GM13976 (cell line): ENCODE measurements at regions not wholly inside any gene's neighbourhood (a gene's known extent, or its start where the extent isn't known, plus 50 kb on each side); places are given as distances from the start of the nearest gene placed in this dataset.

ENCODE experiments used
- DNase-seq: peaks from one replicate; pipeline ENCODE4 v3.0.0; 2012; ENCODE audit warnings: low spot score
- in situ Hi-C: fragments of 300-500 bp; cut with MboI; formaldehyde crosslinking; loops from one replicate; pipeline ENCODE4 v1.12.0; 2022; ENCODE audit warnings: low sequenced_read_pairs, mixed read lengths, inconsistent platforms; ENCODE audit not compliant: unreplicated experiment
- TF ChIP-seq, protein P1 (sequence below): IDR thresholded peaks from 2 replicates; pipeline ENCODE4 v1.5.1; 2012; ENCODE audit warnings: borderline replicate concordance, mild to moderate bottlenecking; ENCODE audit not compliant: insufficient read depth; ENCODE audit errors: extremely low read depth, missing control alignments, control extremely low read depth

DNA sequence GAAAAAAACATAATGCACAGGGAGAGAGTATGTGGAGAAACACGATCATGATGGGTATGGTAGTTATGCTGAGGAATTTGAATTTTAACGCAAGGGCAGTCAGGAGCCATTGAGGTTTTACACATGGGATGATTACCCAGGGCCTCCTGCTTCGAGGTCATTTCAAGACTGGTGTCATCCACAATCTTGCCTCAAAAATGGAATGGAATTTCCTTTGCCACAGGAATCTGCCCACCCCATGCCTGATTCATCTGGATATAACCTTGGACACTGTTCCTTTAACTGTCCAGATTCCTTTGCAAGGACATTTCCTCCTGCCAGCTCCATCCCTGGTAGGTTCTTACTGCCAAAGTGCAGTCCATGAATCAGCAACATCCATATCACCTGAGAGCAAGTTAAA lies 655.9 kb upstream of the TENM4 start:
- TF ChIP-seq, protein P1, sequence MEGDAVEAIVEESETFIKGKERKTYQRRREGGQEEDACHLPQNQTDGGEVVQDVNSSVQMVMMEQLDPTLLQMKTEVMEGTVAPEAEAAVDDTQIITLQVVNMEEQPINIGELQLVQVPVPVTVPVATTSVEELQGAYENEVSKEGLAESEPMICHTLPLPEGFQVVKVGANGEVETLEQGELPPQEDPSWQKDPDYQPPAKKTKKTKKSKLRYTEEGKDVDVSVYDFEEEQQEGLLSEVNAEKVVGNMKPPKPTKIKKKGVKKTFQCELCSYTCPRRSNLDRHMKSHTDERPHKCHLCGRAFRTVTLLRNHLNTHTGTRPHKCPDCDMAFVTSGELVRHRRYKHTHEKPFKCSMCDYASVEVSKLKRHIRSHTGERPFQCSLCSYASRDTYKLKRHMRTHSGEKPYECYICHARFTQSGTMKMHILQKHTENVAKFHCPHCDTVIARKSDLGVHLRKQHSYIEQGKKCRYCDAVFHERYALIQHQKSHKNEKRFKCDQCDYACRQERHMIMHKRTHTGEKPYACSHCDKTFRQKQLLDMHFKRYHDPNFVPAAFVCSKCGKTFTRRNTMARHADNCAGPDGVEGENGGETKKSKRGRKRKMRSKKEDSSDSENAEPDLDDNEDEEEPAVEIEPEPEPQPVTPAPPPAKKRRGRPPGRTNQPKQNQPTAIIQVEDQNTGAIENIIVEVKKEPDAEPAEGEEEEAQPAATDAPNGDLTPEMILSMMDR, result no peak
- in situ Hi-C loops, result no loop called here
- no peak for DNase-seq

DNA sequence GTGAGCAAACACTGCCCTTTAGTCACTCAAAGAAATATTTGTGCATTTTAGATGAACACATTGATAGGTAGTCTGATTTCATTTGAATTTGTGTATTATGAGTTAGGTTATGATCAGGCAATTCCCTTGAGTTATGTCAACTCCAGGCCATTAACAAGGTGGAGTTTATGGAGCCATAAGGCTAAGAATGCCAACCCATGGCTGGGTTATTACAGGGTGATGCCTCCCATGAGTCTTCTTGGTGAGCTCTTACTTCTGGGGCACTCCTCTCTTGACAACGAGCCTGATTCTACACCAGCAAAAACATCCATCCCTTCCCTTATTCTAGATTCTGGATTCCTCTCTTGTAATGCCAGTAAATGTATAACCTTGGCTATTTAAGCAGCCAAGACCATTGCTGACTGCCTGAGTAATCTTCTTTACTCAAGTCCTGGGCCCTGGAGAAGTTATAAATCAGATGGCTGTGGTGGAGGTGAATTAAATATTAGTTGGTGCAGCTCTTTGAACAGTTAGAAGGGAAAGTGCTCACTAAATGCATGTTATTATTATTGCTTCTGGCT lies 645.7 kb upstream of the TENM4 start:
- in situ Hi-C loops, result no loop called here

DNA sequence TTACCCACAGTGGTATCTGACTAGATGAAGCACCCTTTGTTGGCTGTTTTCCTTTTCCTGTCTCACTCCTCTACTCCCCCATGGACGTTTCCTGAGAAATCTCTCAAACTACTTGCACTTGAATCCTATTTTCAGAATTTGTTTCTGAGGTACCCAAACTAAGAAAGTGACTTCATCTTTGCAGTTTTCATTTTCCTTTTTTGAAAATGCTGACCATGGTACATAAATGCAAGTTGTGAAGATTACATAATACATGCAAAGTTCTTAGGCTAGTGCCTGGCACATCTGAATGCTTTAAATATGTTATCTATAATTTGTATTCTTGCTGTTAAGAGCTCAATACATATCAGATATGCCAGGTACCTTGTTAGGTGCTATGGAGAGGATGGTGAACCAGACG lies 644.7 kb upstream of the TENM4 start:
- in situ Hi-C loops, result no loop called here
- TF ChIP-seq, protein P1, result no peak
- no peak for DNase-seq

More for the DNA sequence above, 645.7 kb upstream of the TENM4 start:
- TF ChIP-seq, protein P1, result no peak
- no peak for DNase-seq

DNA sequence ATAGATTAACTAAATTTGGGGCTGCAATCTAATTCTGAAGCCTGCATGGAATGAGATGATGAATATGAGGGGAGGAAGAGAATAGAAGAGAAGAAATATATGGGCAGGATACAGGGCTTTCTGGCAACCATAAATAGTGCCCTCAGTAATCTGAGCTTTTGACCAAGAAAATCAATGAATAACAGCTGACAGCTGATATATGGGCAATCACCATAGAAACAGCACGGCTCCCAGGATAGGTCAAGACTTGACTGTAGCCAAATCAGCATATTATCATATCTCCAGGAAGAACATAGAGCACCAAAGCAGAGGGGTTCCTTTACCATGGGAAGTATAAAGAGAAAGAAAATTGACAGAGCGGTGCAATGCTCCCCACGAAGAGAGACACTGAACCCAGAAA lies 643.8 kb upstream of the TENM4 start:
- in situ Hi-C loops, result no loop called here
- TF ChIP-seq, protein P1, result no peak

DNA sequence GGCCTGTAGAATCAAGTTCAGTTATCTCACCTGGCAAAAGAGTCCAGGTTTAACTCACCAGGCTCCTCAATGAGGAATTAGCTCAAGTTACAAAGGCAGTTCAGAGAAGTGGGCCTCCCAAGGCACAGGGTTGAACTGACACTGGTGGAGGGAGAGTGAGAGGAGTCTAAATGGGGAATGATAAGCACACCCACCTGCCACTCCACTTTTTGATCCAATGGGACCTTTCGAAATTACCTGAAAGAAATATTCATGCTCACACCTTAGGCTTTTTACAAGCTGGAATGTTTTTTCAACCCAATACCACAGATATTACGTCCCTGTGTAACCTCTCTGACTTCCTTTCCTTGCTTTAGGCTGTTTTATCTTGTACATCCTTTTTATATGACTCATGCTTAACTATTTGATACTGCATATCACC lies 642.7 kb upstream of the TENM4 start:
- TF ChIP-seq, protein P1, result no peak
- in situ Hi-C loops, result no loop called here
- no peak for DNase-seq

More for the DNA sequence above, 643.8 kb upstream of the TENM4 start:
- no peak for DNase-seq

DNA sequence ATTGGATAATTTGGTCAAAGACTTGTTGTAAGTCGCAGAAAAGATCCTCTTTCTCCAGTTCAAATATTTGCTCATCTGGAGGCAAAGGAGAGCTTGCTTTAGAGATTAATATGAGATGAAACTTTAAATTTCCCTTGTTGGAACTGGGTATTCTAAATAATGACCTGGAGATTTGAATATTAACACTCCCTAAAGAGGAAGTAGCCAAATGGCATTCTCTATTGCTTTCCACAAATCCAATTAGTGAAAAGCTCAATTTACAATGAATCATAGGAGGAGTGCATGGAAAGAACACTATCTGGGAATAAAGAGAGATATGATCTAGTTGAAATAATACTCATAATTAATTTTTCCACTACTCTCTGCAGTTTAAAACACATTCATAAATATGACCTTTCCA lies 641.6 kb upstream of the TENM4 start:
- no peak for DNase-seq
- in situ Hi-C loops, result no loop called here
- TF ChIP-seq, protein P1, result no peak
